Limb (tissue), 2 donors: ENCODE measurements at regions not wholly inside any gene's neighbourhood (a gene's known extent, or its start where the extent isn't known, plus 50 kb on each side); places are given as distances from the start of the nearest gene placed in this dataset.
A peak's percentile ranks its signal among the peaks of the same experiment; 100 is the strongest.
"Not testable (repeated sequence)": the region's sequence is repeated elsewhere in the genome, so short reads cannot be mapped to it uniquely, and the experiment has no call there.

Experiments used
- DNase-seq, 2 donors: peaks; one replicate each; pipeline ENCODE4 v3.0.0-alpha.2; 2016; ENCODE audit errors: extremely low spot score in 2 of 2

DNA sequence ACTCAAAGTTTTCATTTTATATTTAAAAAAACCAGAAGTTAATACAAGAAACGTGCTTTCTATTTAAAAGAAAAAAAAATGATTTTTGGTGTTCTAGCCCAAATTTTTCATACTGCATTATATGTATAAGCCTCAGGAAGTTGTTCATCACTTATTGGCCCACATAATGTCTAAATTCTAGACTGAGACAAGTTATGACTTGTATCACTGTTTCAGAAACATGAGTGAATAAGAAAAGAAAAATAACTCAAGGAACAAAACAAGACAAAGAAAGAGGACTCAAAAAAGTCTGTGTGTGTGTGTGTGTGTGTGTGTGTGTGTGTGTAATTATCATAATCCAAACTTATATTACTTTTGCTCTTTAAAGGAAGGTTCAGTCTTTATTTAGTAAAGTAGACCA is 929.8 kb downstream of the GALC start:
- DNase-seq = no peak

DNA sequence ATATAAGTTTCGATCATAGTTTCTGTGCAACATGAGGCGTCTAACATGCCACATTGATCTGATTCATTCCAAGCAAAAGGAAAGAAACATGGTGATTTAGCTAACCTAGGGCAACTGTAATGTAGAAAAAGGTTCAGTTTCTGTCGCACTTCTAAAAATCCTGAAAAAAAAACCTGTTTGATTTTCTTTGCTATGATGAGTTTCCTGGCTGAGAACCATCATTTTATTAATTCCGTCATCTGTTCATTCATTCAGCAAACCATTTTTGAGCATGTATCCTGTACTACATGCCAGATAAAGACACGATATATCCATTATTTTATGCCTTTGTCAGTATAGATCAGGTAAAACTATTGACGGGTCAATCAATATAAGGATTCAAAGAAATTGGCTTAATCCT is 932.6 kb downstream of the GALC start:
- DNase-seq = no peak

DNA sequence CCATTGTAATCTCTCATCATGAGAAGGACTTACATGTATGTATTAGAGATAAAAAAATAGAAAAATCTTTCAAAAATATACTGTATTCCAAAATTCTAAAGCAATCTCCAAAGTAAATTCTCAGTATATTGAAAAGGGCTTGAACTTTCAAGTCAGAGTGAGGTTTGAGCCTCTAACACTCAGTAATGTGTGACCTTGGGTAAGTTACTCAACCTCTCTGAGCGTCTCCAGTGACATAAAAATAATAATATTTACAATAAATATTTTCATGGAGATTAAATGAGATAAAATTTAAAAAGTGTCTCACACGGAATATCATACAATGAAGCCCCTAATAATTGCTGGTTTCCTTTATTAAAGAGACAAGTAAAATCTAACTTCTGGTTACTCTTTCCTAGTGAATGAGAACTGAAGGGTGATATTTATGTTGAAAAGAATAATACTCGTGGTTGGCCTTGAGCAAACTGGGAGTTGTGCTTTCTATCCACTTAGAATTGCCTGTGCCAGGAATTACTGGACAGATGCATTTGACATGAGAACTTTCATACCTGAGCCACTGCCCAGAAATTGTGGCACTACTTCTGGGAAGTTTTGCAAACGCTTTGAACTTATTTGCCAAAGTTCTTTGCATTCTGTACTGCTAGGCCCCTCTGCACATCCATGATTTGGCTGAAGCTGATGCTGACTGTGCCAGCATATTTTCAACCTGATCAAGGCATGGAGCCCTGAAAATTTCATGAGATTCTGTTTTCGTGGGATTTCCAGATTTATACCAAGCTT is 933.7 kb downstream of the GALC start:
- peak; percentile 38 to 41 for DNase-seq

DNA sequence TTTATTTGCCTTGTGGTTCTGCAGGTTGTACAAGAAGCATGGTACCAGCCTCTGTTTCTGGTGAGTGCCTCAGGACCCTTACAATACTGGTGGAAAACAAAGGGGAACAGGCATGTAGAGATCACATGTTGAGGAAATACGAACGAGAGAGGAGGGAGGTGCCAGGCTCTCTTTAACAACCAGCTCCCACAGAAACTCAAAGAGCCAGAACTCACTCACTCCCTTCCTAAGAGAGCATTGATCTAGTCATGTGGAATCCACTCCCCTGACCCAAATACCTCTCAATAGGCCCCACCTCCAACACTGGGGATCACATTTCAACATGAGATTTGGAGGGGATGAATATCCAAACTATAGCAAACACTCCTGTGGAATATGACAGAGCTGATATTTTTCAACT is 938.0 kb downstream of the GALC start:
- no peak for DNase-seq

DNA sequence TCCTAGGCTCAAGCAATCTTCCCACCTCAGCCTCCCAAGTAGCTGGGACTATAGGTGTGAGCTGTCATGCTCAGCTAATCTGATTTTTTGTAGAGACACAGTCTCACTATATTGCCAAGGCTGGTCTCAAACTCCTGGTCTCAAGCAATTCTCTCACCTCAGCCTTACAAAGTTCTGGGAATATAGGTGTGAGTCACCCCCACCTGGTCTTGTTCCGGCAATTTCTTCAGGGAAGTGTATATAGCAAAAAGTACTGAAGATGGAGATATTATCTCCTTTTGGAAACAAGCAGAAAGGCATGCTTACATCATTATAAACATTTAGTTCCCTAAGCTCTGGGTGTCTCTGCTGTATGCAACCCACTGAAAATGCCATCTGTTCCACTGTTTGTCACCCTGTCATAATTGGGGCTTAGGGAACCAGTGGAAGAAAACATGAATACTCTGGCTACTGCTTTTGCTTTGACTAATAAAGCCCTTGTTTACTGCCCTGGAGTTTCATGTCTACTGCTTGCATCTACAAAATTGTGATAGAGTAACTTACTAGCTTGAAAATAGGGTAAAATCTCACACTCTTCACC is 940.2 kb downstream of the GALC start:
- no peak for DNase-seq

DNA sequence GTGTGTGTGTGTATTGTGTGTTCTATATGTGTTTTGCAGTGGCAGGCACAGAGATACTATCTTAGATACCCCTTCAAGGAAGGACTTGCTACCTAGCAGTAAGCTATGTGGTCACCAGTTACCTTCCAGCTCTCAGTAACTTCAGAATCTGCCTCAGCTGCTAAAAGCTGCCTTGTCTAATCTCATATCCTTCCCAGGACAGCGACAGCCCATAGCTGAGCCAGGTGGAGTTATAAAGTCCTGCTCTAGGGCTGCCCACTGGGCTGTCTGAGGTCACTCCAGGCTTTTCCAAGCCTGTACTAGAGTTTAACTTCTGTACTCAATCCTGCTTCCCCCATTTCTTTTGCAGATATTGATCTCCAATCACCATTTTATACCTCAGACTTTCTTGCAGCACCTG is 942.6 kb downstream of the GALC start:
- no peak for DNase-seq

DNA sequence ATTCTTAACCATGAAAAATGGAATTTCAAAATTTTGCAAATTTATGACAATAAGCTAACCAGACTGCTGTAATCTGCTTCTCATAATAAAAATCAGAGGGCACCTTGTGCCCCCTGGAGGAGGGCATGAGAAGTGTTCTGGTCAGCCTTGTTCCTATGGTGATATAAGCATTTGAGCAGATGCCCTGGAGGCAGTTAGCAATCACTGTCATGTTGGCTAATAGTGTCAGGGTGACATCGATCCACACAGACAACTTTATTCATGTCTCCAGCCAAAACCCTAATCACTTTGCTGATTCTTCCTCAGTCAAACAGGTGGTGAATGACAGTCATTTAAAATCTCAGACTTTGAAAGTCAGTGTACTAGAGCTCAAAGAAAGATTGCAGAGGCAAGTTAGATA is 943.0 kb downstream of the GALC start:
- DNase-seq = no peak

DNA sequence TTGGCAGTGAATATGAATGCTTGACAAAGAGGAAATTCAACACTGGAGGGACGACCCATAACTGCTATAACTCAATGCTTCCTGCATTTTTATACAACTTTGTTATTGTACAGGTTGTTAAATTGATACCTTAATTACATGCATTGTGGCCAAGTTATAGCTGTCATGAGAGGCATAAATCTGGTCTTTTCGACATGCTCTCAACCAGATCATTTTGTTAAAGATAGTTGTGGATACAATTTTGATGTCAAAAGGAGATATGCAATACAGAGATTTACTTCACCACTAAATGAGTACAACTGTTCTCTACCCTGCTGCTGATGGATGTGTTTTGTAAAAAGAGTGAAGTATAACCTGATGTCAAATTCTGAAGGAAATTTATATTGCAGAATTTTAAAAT is 946.0 kb downstream of the GALC start:
- DNase-seq = no peak

DNA sequence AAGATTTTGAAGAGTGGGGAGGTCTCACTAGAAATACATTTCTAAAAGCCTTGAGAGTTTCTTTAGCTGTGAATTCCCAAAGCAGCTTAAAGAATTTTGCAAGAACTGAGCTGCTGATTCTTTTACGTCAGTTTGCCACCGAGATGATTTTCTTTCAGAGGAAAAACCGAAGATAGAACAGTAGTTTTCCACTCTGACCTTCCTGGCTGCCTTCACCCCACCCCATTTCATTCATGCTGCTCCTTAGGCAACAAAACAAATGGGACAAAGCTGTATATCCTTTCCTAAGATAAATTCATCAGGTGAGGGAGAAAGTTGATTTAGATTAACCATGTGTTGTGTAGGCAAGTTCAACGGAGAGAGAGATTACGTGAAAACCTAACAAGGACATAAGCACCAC is 947.0 kb downstream of the GALC start:
- no peak for DNase-seq

DNA sequence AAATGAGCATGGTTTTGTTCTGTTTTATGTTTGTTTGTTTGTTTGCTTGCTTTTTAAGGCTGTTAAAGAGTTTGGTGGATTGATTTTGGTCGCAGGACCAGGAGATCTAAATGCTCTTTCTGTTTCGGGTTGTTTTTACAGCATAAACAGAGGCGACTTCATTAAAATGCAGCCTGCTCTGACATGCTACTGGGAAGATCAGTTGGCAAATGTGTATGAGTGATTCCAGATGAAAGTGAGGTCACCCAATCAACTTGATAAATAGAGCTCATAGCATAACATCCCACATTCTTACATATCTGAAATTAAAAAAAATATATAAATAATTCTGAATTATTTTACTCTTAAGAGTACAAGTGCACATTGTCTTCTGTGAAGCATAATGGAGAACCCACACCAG is 947.7 kb downstream of the GALC start:
- no peak for DNase-seq

DNA sequence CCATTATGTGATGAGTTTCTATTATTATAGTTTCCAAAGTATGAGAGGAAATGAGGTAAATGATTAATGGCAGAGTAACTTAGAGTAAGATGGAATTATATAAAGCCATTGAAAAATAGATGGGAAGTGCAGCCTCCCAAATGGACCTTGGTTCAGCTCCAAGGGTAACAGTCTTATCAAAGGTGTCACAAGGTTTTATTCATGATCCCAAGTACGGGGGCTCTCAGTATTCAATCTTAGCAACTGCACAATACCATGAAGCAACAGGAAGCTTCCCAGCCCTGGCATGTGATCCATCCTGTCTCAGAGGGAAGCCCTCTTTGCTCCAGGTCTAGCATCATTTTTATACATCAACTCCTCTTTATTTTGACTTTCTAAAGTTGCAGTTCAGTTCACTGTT is 948.2 kb downstream of the GALC start:
- no peak for DNase-seq

DNA sequence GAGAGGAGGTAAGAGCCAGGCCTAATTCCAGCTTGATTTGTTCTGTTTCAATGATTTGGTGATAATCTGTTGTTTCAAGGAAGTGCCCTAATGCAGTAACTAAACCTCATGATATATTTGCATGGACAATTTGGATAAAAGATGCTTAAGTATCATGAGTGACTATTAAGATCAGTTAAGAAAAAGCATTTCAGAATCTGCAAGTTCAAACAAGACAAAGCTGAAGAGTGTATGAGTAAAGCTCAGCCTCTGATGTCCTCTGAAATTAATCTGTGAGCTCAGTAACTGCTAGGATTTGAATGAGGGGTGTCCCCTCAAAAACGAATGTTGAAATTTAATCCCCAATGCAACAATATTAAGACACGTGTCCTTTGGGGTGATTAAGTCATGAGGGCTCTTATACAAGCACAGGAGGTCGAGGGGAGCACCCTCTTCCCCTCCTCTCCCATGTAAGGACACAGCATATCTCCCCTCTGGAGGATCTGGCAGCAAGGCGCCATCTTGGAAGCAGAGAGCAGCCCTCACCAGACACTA is 949.2 kb downstream of the GALC start:
- no peak for DNase-seq

DNA sequence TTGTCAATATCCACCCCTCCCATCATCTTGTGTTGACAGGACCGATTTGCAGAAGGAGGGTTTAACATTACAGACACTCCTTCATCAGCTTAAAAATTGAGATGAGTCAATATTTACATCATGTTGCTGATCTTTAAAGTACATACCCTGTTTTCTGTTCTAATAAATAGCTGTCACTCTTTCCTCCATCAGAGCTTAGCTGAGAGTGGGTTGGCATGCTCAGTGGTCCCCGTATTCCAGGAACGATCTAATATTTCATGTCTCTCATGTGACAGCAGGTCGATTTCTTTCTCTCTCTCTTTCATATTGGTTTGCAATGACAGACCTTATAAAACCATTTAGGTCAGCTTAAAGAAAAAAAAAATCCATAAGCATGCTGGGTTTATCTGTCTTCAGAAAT is 950.6 kb downstream of the GALC start:
- no peak for DNase-seq

DNA sequence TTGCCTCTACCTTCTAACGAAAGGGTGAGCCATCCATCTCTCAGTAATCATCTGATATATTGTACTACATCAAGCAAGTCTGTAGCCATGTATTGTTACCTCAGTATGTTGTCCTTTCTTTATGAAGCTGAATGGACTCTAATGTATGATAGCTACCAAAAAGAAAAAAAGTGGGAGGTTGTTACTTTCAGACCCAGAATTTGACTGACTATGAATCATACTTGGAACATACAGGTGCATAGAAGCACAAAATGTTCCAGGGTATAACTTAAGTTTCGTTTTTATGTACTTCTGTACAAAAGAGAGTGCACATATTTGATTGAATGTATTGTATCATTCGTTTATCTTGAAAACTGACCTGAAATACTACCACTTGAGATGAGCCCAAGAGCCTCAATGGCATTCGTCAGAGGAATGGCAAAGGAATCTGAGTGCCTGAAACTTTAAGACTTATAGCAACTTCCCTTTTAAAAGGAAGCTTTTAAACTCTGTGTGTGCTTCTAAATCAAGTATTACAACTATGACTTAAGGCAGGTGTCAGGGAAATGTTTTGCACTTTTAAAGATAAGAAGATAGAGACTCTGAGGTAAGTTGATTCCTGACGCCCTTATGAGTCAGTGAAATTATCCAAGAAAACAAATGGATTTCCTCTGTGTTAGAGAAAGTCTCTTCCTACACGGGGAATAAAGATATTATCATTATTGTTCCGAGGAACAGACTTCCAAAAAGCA is 951.5 kb downstream of the GALC start:
- DNase-seq = no peak

DNA sequence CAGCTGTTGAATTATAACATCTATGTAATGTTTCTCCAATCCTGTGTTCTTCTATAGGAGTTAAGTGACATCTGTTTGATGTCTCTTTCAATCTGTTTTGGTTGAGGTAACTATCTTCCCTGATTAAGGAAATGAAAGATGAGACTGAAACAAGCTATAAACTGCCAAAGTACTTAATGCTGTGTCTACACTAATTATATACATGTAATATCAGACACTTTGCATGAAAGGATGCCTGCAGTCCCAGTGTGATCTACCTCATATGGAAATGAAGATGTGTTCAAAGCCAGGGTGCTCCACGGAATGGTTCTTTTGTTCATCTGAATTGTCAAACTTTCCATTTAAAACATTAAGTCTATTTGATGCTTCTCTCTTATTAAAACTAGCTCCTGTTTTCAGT is 958.3 kb downstream of the GALC start:
- DNase-seq = no peak

DNA sequence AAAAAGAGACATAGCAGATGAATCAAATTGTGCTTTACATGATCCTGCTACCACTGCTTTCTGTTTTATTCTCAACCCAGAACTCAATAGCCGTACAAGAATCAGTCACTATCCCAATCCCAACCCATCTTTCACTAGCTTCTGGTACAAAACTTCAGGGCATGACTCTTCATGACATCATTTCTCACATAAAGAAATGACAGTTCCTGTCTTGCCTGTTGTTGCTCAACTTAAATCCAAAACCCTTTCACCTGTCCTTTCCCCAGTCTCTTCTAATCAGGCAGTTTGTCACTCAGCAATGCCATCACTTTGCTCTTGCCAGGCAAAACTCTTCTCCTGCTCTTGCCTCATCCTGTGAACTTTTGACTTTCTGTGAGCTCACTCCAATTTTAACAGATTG is 962.8 kb downstream of the GALC start:
- DNase-seq = no peak

DNA sequence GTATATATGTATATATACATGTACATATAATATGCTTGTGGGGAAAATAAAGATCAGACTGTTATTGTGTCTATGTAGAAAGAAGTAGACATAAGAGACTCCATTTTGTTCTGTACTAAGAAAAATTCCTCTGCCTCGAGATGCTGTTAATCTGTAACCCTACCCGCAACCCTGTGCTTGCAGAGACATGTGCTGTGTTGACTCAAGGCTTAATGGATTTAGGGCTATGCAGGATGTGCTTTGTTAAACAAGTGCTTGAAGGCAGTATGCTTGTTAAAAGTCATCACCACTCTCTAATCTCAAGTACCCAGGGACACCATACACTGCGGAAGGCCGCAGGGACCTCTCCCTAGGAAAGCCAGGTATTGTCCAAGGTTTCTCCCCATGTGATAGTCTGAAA is 972.9 kb downstream of the GALC start:
- not testable (repeated sequence) for DNase-seq

DNA sequence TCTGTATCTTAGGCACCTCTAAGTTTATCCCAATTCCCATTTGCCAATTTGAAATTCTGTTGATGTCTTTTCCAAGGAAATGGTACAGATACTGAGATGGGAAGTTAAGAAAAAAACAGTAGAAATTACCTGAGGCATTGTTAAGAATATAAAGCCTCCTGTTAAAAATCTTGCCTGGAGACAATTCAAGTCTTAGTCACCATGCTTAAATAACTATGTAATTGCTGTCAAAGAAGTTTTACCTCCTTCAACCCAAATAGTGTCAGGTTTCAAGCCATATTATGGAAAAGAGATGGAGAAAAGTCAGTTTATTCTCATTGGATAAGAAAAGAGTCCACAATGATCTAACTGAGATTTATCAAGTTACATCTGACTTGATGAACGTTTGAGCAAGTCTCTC is 974.7 kb downstream of the GALC start:
- DNase-seq = no peak

DNA sequence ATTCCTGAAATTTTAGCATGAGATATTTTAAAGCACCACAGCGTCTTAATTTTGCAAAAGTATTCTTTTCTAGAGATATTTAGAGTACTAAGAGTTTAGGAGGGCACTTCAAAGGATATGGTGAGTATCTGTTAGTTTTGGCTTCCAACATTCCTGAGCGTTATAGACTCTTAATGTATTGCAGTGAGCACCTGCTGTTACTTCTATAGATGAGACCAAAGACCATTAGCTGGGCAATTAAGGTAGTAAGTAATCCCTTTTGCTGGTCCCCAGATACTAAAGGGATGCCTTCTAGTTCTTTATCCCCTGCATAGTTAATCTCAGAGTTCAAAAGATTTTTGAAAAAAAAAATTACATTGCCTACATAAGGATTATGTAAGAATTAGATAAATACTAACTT is 975.6 kb downstream of the GALC start:
- DNase-seq = no peak

DNA sequence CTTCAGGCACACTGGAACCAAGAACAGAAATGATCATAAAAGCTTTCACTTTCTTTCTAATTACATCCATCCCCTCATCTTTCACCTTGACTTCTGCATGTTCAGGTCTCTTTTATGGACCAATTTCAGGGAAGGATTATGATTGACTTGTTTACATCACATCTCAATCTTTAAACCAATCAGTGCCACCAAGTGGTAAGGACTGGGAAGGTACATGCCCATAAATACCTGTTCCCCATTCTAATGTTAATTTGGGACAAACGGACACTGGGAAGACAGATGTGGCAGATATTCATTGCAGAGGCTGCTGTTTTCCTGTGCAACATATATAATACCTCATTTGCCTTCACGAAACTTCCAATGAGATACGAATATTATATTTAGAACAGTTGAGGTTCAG is 978.1 kb downstream of the GALC start:
- no peak for DNase-seq

DNA sequence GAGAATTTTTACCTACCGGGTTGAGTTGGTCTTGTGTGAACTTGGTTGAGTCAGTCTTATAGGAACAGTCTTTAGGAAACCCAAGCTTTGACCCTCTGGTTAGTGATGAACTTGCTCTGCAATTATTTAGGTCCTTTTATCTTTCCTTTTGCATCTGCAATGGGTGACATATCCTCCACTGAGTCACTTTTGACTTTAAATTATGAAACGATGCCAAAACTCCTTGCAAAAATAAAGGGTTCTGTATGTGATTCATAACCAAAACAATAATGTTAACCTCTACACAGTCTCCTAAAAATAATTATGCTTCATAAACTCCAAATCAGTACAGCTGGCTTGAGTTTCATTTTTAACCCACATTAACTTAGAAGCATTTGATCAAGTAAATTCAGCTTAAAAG is 979.4 kb downstream of the GALC start:
- no peak for DNase-seq

DNA sequence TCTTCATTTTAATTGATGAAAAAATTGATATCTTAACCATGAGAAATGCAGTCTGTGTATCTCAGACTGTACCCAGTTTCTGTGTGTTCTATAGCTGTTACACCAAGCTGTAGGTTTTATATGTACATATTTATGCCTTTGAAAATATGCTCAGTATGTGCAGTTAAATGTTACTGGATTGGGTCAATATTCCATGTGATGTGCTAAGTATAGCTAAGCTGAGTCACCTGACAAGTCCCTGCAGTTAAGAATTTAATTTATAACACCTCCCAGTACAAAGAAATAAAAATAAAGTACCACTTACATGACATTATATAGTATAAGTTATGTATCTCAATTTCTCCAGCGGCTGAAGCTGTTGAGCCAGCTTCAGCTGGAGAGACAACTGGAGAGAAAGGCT is 984.0 kb downstream of the GALC start:
- no peak for DNase-seq

DNA sequence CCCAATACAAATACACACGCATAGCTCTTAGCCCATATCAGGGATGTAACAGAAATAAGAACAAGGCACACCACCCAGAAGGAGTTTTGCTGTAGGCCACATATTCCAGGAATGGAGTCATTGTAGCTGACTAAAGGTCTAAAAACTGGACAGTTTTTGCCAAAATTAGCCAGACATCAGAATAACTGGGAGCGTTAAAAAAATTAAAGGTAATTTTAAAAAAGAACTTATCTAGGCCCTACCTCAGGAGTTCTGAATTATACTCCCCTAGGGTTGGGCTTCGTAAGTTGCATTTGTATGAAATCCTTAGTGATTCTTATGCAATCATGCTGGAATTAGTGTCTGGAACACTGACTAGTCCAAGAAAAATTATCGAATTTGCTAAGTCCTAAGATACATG is 987.7 kb downstream of the GALC start:
- DNase-seq = no peak
